Activated CD4-positive, alpha-beta T cell treated with anti-CD3 and anti-CD28 coated beads, Interleukin-2, amount 10 ng/mL, durations not matched to agents 7 days and 5 days (primary cell): ENCODE measurements at regions not wholly inside any gene's neighbourhood (a gene's known extent, or its start where the extent isn't known, plus 50 kb on each side); places are given as distances from the start of the nearest gene placed in this dataset.

Source experiments
- CTCF ChIA-PET: fragments of 350-600 bp; sonication (Branson Sonifier 250); formaldehyde crosslinking; loops from one replicate; lab custom pipeline; 2021; ENCODE audit warnings: antibody characterized with exemption; lab: Charles Lee
- POLR2A ChIA-PET: fragments of 350-600 bp; sonication (Branson Sonifier 250); formaldehyde crosslinking; loops from one replicate; lab custom pipeline; 2021; ENCODE audit warnings: antibody characterized with exemption; lab: Charles Lee
- DNase-seq: peaks from one replicate; pipeline ENCODE4 v3.0.0-alpha.2; 2020
- H3K27ac Mint-ChIP-seq: one replicate; pipeline ENCODE4 v1.8.0; 2021; ENCODE audit warnings: mild to moderate bottlenecking, moderate library complexity, mixed read lengths
- H3K27me3 Mint-ChIP-seq: one replicate; pipeline ENCODE4 v1.8.0; 2021; ENCODE audit warnings: mixed read lengths
- H3K36me3 Mint-ChIP-seq: one replicate; pipeline ENCODE4 v1.8.0; 2021; ENCODE audit warnings: low read depth, mixed read lengths
- H3K4me1 Mint-ChIP-seq: one replicate; pipeline ENCODE4 v1.8.0; 2021; ENCODE audit warnings: mixed read lengths
- H3K4me3 Mint-ChIP-seq: one replicate; pipeline ENCODE4 v1.8.0; 2021; ENCODE audit warnings: mild to moderate bottlenecking, moderate library complexity, mixed read lengths
- H3K9me3 Mint-ChIP-seq: one replicate; pipeline ENCODE4 v1.8.0; 2021; ENCODE audit warnings: mixed read lengths

DNA sequence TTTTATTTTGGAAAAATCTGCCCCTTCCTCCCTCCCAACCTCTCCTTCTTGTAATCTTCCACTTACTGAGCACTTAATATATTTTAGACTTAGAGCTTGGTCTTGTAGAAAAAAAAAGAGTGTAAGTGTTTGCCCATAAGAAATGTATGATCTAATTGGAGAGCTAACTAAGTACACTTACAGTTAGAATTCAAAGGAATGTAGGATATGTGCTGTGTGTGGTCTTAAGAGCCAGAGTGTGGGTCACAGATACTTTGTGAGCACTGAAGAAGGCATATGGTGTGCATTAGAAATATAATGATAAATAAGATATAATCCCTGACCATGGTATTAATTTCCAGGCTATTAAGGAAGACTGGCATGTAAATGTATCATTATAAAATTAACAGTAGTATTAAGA, 91.8 kb upstream of the ZNF521 start:
- no peaks in the 10 kb centered on the region for H3K4me1 Mint-ChIP-seq
- POLR2A ChIA-PET = no interaction called here
- no peaks in the 10 kb centered on the region for H3K27me3 Mint-ChIP-seq
- no peak overlapping the region for H3K27ac Mint-ChIP-seq
- H3K4me3 Mint-ChIP-seq = no peak overlapping the region
- CTCF ChIA-PET = no interaction called here
- H3K36me3 Mint-ChIP-seq = no peaks in the 10 kb centered on the region
- peaks cover 3% of the 10 kb centered on the region for H3K9me3 Mint-ChIP-seq
- no peak for DNase-seq

DNA sequence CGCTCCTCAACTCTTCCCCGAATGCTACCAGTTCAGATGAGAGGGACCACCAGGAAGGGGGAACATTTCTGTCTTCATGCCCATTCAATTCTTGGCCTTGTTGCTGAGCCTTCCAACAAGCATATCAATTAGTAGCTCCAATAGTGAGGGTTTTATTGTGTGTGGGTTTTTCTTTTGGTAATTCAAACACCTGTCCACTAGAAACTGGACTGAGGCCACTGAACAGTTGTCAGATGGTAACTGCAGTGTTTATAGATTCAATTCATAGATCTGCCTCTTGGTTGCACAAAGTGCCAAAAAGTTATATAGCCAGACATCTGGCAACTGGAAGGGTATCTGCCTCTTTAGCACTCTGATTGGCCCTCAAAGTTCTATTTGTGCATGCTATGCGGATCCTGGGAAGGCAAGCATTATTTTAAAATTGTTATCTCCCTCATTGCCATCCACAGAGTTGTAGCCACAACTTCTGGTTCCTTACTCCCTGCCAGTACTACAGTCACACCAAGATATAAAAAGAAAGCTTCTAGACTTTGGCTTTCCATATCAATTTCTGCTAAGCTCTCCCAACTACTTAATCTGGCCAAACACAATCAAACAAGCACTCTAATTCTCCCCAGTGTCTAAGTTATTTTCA, 83.3 kb upstream of the ZNF521 start:
- no peak overlapping the region for H3K27ac Mint-ChIP-seq

DNA sequence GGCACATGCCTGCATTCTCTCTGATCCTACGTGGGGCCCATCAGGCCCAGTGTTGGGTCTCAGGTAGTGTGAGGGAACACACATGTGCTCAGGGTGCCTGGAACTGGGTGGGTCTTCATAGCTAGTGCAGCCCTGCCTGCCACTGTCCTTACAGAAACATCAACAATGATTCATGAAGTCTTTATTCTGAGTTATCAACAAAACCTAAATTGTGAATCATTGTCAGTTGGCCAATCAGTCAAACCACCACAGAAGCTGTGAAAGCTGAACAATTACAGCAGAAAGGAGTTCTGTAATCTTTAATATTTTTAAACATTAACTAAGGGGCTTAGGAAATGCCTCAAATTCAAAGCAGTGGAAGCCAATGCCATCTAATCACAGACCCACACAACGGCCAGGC, 82.8 kb upstream of the ZNF521 start:
- Mint-ChIP-seq H3K4me3 (no peak overlapping the region), H3K27me3 (no peaks in the 10 kb centered on the region), H3K36me3 (no peaks in the 10 kb centered on the region), H3K9me3 (no peaks in the 10 kb centered on the region), H3K27ac (no peak overlapping the region), H3K4me1 (no peaks in the 10 kb centered on the region)
- DNase-seq = no peak
- ChIA-PET CTCF (no interaction called here), POLR2A (no interaction called here)

More for the DNA sequence above, 83.3 kb upstream of the ZNF521 start:
- ChIA-PET POLR2A (no interaction called here), CTCF (no interaction called here)
- Mint-ChIP-seq H3K4me3 (no peak overlapping the region), H3K36me3 (no peaks in the 10 kb centered on the region), H3K27me3 (no peaks in the 10 kb centered on the region), H3K9me3 (no peaks in the 10 kb centered on the region), H3K4me1 (no peaks in the 10 kb centered on the region)
- no peak for DNase-seq

DNA sequence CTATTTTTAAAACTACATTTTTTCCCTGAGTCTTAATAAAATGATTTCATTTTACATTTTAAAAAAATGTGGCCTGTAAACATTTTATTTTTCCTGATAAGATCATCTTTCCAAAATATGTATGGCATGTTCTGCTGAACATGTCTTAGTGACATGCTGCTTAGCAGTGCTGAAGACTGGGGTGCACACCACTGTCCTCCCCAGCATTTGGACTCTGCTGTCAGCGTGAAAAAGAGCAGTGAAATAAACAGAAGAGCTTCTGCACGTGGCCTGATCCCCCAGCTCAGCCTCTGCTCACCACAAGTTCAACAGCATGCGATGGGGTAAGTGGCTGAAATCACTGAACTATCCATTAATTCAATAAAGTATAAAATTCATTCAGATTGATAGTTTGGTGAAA, 81.6 kb upstream of the ZNF521 start:
- H3K27ac Mint-ChIP-seq = no peak overlapping the region
- POLR2A ChIA-PET = no interaction called here
- H3K9me3 Mint-ChIP-seq = no peaks in the 10 kb centered on the region
- no peaks in the 10 kb centered on the region for H3K36me3 Mint-ChIP-seq
- DNase-seq = no peak
- no peak overlapping the region for H3K4me3 Mint-ChIP-seq
- no peaks in the 10 kb centered on the region for H3K27me3 Mint-ChIP-seq
- CTCF ChIA-PET = no interaction called here
- no peaks in the 10 kb centered on the region for H3K4me1 Mint-ChIP-seq

DNA sequence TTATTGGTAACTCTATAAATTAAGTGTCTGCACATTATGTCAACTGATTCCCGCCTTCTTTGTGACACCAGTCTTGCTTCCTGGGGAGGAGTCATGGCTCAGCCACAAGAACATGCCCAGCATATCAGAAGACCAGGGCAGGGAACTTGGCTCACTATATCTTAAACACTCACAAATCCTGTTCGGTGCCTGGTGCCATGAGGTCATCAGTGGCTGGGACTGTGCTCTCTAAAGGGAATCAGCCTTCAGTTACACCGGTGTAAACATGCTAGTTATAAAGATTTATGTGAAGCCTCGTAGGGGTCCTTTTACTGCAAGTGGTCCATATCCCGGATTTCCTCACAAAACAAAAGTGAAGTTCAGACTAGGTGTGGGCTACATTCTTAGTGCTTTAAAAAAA, 73.1 kb upstream of the ZNF521 start:
- H3K27ac Mint-ChIP-seq = no peak overlapping the region
- no peak for DNase-seq
- H3K4me3 Mint-ChIP-seq = no peak overlapping the region
- ChIA-PET CTCF (no interaction called here), POLR2A (no interaction called here)
- no peaks in the 10 kb centered on the region for H3K36me3 Mint-ChIP-seq
- no peaks in the 10 kb centered on the region for H3K9me3 Mint-ChIP-seq
- peaks cover 2% of the 10 kb centered on the region for H3K27me3 Mint-ChIP-seq
- no peaks in the 10 kb centered on the region for H3K4me1 Mint-ChIP-seq

DNA sequence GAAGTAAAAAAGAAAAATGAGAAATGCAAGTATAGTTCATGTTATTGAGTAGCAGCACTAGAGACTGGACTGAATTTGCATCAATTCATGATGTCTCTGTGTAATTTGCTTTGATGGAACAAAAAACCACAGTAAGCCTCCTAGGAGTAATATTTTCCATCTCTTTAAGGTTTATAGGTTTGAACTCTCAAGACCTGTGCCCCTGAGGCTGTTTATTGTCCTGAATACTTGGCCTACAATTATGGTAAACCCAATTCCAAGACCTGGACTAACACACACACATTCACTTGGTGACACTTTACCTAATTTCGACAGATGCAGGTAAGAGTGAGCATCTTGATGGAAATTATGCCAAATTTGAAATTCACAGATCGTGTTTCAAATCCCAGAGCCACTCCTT, 71.8 kb upstream of the ZNF521 start:
- ChIA-PET POLR2A (no interaction called here), CTCF (no interaction called here)
- DNase-seq = no peak
- peaks cover 2% of the 10 kb centered on the region for H3K27me3 Mint-ChIP-seq
- H3K27ac Mint-ChIP-seq = no peak overlapping the region
- H3K9me3 Mint-ChIP-seq = no peaks in the 10 kb centered on the region
- no peaks in the 10 kb centered on the region for H3K4me1 Mint-ChIP-seq
- no peak overlapping the region for H3K4me3 Mint-ChIP-seq
- H3K36me3 Mint-ChIP-seq = no peaks in the 10 kb centered on the region

DNA sequence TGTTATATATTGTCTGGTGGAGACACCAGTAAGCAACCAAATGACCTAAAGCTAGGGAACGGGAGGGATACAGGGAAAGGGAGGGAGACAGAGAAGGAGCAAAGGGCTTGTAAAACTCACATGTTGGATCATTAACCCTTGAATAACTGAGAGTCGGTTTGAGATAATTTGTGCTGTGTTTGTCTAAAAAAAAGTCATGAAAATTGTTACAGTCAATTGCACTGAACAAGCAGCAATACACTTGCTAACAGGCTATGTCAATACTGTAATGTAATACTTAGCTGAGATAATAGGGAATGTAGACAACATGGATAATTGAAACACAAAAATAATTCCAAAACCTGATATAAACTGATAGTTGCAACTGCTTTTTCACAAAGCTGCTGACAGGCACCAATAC, 71.3 kb upstream of the ZNF521 start:
- Mint-ChIP-seq H3K36me3 (no peaks in the 10 kb centered on the region), H3K4me1 (no peaks in the 10 kb centered on the region), H3K27ac (no peak overlapping the region), H3K27me3 (peaks cover 2% of the 10 kb centered on the region), H3K4me3 (no peak overlapping the region), H3K9me3 (no peaks in the 10 kb centered on the region)
- ChIA-PET POLR2A (no interaction called here), CTCF (no interaction called here)
- DNase-seq = no peak

DNA sequence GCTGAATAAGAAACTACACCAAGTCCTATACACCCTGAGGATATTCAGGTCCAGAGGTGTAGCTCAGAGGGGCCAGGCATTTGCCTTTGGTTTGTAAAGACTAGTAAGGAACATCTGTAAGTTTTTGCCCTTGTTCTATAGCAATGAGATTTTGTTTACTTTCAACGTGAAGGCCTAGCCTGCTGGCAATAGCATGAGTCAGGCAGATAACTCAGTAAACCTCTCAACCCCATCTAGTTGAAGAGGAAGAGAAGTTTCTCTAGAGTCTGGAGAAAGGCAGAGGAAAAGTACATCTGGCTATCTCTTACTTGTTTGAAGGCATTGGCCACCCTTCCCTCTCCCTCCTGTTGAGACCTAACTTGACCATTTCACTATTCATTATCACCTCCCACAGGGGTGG, 70.3 kb upstream of the ZNF521 start:
- CTCF ChIA-PET = no interaction called here
- H3K36me3 Mint-ChIP-seq = no peaks in the 10 kb centered on the region
- POLR2A ChIA-PET = no interaction called here
- no peak for DNase-seq
- no peaks in the 10 kb centered on the region for H3K9me3 Mint-ChIP-seq
- peaks cover 2% of the 10 kb centered on the region for H3K27me3 Mint-ChIP-seq
- H3K4me3 Mint-ChIP-seq = no peak overlapping the region
- no peak overlapping the region for H3K27ac Mint-ChIP-seq
- no peaks in the 10 kb centered on the region for H3K4me1 Mint-ChIP-seq

DNA sequence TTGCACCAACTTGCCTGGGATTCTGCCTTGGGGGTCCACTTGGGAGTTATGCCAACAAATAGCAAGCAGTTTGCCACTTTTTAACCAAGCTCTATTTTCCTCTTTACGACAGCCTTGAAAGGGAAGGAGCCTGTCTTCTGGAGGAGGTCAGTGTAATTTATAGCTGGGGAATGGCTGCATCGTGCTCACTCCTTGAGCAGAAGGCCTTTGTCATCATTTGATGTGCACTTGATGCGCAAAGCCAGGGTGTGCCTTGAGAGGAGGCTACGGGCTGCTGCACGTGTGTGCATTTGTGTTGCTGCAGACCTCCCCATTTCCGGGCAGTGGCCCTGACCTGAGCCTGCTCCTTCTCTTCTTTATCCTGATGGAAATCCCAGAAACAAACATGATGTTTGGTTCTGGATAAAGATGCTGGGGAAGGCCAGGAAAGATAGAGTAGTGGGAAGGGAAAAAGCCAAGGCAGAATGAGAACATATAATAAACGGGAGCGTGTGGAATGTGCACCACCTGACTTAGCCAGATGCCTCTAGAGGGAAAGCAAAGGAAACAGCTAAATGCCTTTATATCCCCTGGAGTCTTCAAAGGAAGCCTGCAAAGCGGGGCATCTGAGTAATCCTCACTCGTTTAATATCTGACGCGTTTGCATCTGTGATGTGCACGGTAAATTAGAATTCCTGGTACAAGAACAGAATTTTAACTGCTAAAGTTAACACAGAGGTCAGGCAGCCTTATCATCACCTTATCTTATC, 68.3 kb upstream of the ZNF521 start:
- no peaks in the 10 kb centered on the region for H3K36me3 Mint-ChIP-seq
- no peaks in the 10 kb centered on the region for H3K9me3 Mint-ChIP-seq
- ChIA-PET CTCF (no interaction called here), POLR2A (no interaction called here)
- DNase-seq = no peak
- no peak overlapping the region for H3K4me3 Mint-ChIP-seq
- H3K27me3 Mint-ChIP-seq = no peaks in the 10 kb centered on the region
- no peak overlapping the region for H3K27ac Mint-ChIP-seq
- H3K4me1 Mint-ChIP-seq = no peaks in the 10 kb centered on the region

DNA sequence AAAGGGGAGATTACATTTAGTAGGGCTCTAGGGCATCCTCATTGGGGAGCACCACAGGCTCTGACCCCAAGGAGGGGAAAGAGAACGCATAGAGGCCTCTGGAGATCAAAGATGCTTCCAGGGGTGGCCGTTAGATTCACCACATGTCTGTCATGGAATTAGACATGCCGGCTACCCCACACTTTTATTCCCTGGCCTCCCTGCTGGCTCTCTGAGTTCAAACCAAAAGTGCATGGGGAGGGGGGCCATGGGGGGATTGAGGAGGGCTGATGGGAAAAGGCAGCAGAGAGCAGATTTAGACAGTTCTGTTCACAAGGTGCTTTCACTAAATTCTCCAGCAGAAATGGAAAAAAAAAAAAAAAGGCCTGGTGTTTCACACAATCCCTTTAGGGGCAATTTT, 64.4 kb upstream of the ZNF521 start:
- POLR2A ChIA-PET = no interaction called here

DNA sequence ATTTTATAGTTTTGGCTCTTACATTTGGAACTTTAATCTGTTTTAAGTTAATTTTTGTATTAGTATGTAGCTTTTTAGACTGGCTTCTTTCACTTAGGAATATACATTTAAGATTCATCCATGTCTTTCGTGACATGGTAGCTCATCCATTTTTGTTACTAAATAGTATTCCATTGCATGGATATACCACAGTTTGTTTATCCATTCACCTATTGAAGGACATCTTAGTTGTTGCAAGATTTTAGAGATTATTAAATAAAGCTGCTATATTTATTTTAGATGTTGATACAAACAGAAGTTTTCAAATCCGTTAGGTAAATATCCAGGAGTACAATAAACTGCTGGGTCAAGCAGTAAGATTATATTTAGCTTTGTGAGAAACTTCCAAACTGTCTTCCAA, 58.0 kb upstream of the ZNF521 start:
- no peaks in the 10 kb centered on the region for H3K27me3 Mint-ChIP-seq
- H3K36me3 Mint-ChIP-seq = no peaks in the 10 kb centered on the region
- H3K27ac Mint-ChIP-seq = no peak overlapping the region

More for the DNA sequence above, 64.4 kb upstream of the ZNF521 start:
- no peaks in the 10 kb centered on the region for H3K36me3 Mint-ChIP-seq
- no peaks in the 10 kb centered on the region for H3K27me3 Mint-ChIP-seq
- DNase-seq = no peak
- no peak overlapping the region for H3K4me3 Mint-ChIP-seq
- no peak overlapping the region for H3K27ac Mint-ChIP-seq
- H3K4me1 Mint-ChIP-seq = no peaks in the 10 kb centered on the region
- CTCF ChIA-PET = no interaction called here
- no peaks in the 10 kb centered on the region for H3K9me3 Mint-ChIP-seq

DNA sequence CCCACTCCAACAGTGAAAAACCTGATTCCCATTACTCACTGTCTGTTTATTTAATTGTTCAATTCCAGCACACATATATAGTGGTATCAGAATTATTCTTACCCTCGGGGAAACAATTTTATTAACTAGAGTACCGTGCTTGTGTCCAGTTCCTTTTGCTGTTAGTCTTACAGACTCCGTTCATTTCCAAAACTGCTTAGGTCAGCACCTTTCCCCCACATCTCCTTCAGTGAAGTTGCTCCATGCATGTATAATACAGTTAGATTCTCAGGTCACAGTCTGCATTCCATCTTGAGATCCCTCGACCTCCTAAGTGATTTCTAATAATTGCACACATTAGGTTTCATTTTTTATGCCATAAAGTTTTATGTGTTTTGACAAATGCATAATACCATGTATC, 56.3 kb upstream of the ZNF521 start:
- H3K36me3 Mint-ChIP-seq = no peaks in the 10 kb centered on the region
- ChIA-PET POLR2A (no interaction called here), CTCF (no interaction called here)
- H3K4me1 Mint-ChIP-seq = no peaks in the 10 kb centered on the region
- DNase-seq = no peak
- H3K27me3 Mint-ChIP-seq = no peaks in the 10 kb centered on the region
- no peaks in the 10 kb centered on the region for H3K9me3 Mint-ChIP-seq
- H3K4me3 Mint-ChIP-seq = no peak overlapping the region
- H3K27ac Mint-ChIP-seq = no peak overlapping the region

More for the DNA sequence above, 58.0 kb upstream of the ZNF521 start:
- no peak for DNase-seq
- ChIA-PET CTCF (no interaction called here), POLR2A (no interaction called here)
- Mint-ChIP-seq H3K4me3 (no peak overlapping the region), H3K9me3 (no peaks in the 10 kb centered on the region), H3K4me1 (no peaks in the 10 kb centered on the region)
